ENCODE measurements at regions not wholly inside any gene's neighbourhood (a gene's known extent, or its start where the extent isn't known, plus 50 kb on each side); places are given as distances from the start of the nearest gene placed in this dataset.
"Not testable (repeated sequence)": the region's sequence is repeated elsewhere in the genome, so short reads cannot be mapped to it uniquely, and the experiment has no call there.

GRCh38 chr4:105060628-105061027, 86.0 kb upstream of the TET2 start:
- no peak for DNase-seq

GRCh38 chr4:105061136-105061696, 85.5 kb upstream of the TET2 start:
- DNase-seq = no peak

- no peak for DNase-seq
These were observed 84.9 kb upstream of the TET2 start for GRCh38 chr4:105061731-105062130.

- no peak for DNase-seq
These were observed 80.3 kb upstream of the TET2 start for GRCh38 chr4:105066401-105066800.

GRCh38 chr4:105067431-105067830, 79.2 kb upstream of the TET2 start:
- DNase-seq = no peak

GRCh38 chr4:105067946-105068345, 78.7 kb upstream of the TET2 start:
- no peak for DNase-seq

GRCh38 chr4:105068516-105068915, 78.2 kb upstream of the TET2 start:
- no peak for DNase-seq

GRCh38 chr4:105072095-105072494, 74.6 kb upstream of the TET2 start:
- DNase-seq = not testable (repeated sequence)

- no peak for DNase-seq
These were observed 72.6 kb upstream of the TET2 start for GRCh38 chr4:105074097-105074496.

- no peak for DNase-seq
These were observed 71.6 kb upstream of the TET2 start for GRCh38 chr4:105075045-105075444.

GRCh38 chr4:105088110-105088879, 58.4 kb upstream of the TET2 start:
- DNase-seq = no peak

- DNase-seq = no peak
These were observed 54.3 kb upstream of the TET2 start for GRCh38 chr4:105092356-105092755.

- DNase-seq = no peak
These were observed 53.9 kb upstream of the TET2 start for GRCh38 chr4:105092768-105093167.

GRCh38 chr4:105093975-105094374, 52.7 kb upstream of the TET2 start:
- DNase-seq = no peak
